H1 (cell line): ENCODE measurements at regions not wholly inside any gene's neighbourhood (a gene's known extent, or its start where the extent isn't known, plus 50 kb on each side); places are given as distances from the start of the nearest gene placed in this dataset.

ENCODE experiments used
- ATF2 ChIP-seq: IDR thresholded peaks from 2 replicates; pipeline ENCODE4 v1.6.1; 2012; ENCODE audit warnings: low read length, inconsistent platforms
- CREB1 ChIP-seq: IDR thresholded peaks from 2 replicates; pipeline ENCODE4 v1.6.1; 2012; ENCODE audit warnings: inconsistent platforms
- HDAC6 ChIP-seq: IDR thresholded peaks from one replicate; pipeline ENCODE4 v1.7.1; 2012; ENCODE audit warnings: low read depth, mild to moderate bottlenecking, inconsistent platforms, low read length, moderate library complexity
- KDM4A ChIP-seq: IDR thresholded peaks from one replicate; pipeline ENCODE4 v1.7.1; 2012; ENCODE audit warnings: low read depth, mild to moderate bottlenecking, moderate library complexity, low read length, inconsistent platforms; ENCODE audit not compliant: severe bottlenecking
- RXRA ChIP-seq: IDR thresholded peaks from 2 replicates; pipeline ENCODE4 v1.6.1; 2011; ENCODE audit warnings: low read depth, mild to moderate bottlenecking, low read length, moderate library complexity; ENCODE audit not compliant: insufficient read depth

- TF ChIP-seq ATF2 (no peak), KDM4A (no peak), HDAC6 (no peak), CREB1 (no peak), RXRA (no peak)
Observed at GRCh38 chr10:129033340-129033739, 433.7 kb upstream of the MGMT start (continued).
